HT-29 (cell line): ENCODE measurements at regions not wholly inside any gene's neighbourhood (a gene's known extent, or its start where the extent isn't known, plus 50 kb on each side); places are given as distances from the start of the nearest gene placed in this dataset.

ENCODE experiments used
- DNase-seq: peaks from one replicate; pipeline ENCODE4 v3.0.0-alpha.2; 2015; ENCODE audit warnings: low spot score

DNA sequence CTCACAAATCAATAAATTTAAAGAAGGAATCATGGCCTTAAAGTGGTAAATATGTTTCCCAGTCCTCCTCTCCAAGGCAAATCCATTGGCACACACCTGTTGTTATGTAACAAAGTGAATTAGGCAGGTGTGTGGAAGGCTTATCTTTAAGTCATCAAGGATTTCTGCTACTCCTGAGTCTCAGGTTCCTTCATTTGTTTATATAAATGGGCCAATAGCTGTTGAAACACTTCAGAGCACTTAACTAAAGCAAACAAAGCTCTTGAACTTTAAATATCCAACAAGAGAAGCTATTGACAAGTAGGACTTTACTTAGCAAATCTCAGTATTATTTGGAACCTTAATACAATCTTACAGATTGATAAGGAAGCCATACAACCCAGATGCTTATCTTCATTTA lies 99.3 kb upstream of the ESRRG start:
- DNase-seq = no peak

DNA sequence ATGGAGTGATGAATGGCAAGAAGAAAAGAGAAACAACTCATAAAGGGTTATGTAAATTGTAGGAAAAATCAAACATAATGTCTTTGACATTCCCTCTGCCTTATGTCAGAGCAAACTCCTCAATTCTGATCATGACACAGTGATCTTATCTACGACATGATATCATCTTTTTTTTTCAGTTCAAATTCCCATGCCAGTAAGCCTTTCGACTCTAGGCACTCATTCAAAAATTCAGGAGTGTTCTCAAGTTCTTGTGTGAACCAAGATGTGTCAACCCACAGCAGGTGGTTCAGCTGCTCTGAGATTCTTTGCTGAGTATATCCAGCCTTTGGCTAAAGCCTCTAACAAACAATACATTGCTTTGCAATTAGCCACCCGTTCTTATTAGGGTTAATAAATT lies 97.1 kb upstream of the ESRRG start:
- no peak for DNase-seq

DNA sequence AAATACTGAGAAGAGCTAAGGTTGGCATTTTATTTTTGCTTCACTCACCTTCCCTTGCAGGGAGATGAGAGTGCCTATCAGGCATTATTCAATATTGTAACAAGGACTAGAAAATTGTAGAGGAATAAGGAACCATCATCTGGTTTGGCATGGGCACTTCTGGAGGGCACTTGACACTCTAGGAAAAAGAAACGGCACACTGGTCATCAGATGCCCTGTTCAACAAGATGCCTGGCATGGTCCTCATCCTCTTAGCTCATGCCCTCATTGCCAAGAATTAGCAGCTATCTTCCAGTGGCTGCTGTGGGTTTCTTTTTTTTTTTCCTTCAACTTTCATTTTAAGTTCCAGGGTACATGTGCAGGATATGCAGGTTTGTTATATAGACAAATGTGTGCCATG lies 95.1 kb upstream of the ESRRG start:
- no peak for DNase-seq

DNA sequence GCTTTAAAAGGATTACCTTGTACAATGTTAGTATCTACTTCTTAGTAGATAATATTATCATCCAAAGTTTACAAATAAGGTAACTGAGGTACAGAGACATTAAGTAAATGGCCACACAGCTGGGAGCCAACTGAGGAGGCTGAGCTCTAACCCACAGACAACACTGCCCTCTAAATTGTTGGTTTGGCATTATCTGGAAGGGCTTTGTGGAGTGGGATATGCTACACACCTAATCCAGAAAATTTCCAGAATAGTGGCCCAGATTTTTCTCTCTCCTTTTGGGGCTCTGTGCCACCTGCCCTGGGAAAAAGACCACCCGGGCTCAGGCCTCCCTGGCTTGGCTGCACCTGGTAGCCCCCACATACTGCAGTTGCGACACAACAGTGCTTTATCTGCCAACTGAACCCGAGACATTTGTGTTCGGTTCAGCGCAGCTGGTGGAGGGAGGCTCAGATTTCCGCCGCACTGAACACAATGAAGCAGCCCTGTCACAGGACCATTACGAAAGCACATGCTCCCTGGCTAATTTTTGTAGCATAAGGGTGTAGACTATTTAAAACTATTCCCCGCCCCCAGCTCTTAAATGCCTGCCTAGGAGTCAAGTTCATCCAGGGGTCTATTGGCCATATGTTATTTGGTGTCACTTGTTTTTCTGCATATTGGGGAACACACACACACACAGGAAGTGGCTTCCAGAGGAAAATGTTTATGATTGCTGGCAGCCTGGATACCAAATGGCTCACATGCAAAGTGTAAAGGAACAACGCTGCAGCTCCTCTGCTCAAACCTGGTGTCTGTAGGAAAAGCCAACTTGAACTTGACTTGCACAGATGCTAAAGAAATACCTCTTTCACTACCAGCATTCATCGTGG lies 92.3 kb upstream of the ESRRG start:
- no peak for DNase-seq

- DNase-seq = no peak
These were observed 91.5 kb upstream of the ESRRG start for GRCh38 chr1:216814576-216815259.

DNA sequence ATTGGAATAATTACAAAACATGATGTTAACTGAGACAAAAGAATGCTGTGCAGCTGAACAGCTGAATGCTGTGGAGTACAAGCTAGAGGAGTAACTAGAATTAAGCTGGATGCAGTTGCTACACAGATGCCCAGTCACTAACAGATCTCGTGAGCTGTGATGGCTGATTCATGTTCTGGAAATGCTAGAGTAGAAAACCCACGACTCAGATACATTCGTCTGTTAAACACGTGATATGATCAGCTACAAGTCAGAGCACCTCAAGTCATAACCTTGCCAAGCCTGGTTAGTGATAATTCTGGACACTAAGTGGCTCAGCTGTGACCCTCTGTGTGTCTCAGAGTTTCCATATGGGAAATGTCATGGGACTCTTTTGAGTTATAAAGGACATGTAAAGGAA lies 89.7 kb upstream of the ESRRG start:
- DNase-seq = no peak

DNA sequence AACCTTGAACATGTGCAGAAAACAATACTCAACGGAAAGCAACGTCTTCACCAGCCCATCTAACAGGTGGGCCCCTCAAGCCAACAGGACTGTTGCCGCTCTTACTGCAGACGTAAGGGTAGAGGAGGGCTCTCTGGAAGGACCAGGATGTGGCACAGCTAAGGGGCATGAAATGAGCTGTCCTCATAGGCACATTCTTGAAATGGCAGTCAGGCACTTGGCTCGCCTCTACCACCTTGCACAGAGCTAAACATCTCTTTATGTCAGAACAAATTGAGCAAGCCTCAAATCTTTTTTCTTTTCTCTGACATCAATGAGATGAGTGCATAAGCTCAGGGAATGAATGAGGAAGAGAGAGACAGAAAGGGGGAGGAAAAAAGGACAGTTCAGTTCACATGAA lies 86.4 kb upstream of the ESRRG start:
- no peak for DNase-seq

GRCh38 chr1:216807696-216808095 lies 84.5 kb upstream of the ESRRG start:
- no peak for DNase-seq

GRCh38 chr1:216805953-216806352 lies 82.7 kb upstream of the ESRRG start:
- no peak for DNase-seq

- DNase-seq = no peak
These were observed 82.0 kb upstream of the ESRRG start for GRCh38 chr1:216805233-216805632.

DNA sequence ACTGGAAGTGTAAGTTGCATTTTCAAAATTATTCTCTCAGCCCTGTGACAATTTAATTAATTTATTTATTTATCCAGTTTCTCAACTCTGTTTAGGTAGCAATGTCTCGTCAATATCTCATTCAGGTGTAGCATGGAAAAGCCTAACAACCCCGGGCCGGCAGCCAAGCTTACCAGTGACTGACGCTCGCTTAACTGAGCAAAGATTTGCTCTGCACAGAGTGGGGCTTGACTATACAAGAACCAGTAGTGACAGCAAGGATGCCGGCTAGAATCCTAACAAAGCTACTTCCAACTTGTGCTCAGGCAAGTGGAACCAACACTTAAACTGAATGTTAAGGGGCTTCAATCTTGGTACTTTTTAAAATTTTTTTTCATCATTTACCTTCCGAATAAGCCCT lies 80.9 kb upstream of the ESRRG start:
- no peak for DNase-seq

GRCh38 chr1:216794586-216794985 lies 71.4 kb upstream of the ESRRG start:
- no peak for DNase-seq

DNA sequence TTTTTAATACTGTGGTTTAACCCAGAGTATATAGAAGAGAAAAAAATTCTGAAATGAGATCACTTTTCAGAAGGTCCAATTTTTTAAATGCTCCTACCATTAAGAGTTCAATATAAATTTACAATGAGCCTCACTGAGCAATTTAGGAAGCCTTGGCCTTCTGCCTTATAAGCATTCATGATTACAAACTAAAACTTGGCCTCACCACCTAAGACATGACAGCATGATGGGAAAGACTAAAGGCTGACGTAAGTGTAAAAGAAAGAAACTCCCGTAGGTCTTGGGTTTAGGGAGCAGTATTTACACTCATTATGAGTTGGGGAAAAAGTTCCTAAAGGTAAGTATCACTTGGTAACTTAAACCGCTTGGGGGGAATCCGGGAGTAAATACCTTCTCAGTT lies 70.7 kb upstream of the ESRRG start:
- DNase-seq = no peak

- DNase-seq = peak; percentile 20
These were observed 70.1 kb upstream of the ESRRG start for GRCh38 chr1:216793303-216793702.

DNA sequence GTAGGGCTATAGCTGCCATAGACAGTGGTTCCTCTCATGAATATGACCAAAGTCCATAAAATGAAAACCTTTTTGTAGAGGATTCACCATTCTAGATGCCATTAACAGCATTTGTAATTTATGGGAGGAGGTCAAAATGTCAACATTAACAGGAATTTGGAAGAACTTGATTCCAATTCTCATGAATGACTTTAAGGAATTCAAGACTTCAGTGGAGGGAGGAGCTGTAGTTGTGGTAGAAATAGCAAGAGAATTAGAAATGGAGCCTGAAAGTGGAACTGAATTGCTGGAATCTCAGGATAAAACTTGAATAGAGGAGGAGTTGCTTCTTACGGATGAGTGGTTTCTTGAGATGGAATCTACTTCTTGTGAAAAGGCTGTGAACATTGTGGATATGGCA lies 65.4 kb upstream of the ESRRG start:
- no peak for DNase-seq

DNA sequence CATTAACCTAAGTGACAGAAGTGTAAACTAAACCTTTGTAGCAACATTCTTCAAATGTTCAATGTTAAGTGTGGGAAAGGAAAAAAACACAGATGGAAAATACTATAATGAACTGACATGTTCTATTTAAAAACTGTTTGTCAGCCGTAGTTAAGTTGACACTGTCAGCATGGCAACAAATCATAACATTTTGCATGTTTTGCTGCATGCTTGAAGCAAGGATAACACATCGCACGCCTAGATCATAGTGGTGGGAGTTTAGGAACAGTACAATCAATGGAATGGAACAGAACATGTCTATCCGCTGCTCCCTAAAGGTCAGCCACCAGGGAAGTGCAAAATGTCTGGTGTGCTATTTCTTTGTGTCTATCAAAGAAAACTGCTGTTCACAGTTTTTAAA lies 62.5 kb upstream of the ESRRG start:
- DNase-seq = no peak

DNA sequence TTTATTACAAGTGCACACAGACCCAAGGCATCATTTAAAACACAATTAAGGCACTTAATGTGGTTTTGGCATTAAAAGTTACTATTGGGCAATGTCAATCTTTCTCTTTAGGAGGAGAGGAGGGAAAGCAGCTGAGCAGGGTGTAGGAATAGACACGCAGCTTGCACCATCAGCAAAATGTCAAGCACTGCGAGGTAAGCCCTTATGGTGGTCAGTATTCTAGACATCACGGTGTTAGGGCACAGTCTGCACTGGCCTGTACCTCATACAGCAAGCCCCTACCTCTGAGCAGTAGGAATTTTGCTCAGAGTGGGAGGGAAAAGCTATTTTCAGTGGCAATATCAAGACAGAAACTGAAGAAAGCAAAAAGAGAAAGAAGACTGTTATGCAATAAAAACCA lies 62.0 kb upstream of the ESRRG start:
- no peak for DNase-seq

DNA sequence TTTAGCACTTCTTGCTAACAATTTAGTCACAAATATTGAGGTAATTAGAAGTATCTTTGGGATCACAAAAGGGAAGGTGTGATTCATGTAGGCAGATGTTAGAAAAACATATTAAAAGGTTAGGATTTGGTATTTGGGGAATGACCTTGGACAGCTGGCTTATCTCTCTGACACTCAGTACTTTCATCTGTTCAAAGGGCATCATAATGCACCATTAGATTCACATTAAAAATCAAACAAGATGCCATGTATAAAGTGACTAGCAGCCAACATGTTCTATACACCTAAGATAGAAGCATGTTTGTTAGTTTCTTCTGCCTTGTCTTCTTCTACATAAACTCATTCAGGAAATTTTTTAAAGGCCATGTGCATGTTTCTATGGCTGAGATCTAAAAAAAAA lies 56.5 kb upstream of the ESRRG start:
- DNase-seq = no peak

DNA sequence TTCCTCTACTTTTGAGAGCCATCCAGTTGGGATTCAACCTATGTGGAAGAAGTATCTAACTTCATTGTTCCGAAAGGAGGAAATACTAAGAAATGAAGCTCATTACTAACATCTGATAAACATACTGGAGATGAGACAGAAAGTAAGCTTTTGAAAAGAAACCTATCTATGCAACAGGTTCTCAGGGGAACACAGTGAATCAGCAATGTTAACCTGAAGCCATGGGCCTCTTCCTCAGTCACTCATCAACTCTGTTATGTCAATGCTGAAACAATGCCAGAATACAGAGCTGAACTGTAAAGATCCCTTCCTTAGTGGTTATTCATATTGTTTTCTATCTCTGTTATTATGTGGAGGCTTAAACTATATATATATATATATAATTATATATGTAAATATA lies 55.5 kb upstream of the ESRRG start:
- no peak for DNase-seq

- DNase-seq = no peak
These were observed 53.9 kb upstream of the ESRRG start for GRCh38 chr1:216777148-216777547.
